Esophagus muscularis mucosa (tissue), 4 donors: ENCODE measurements at regions not wholly inside any gene's neighbourhood (a gene's known extent, or its start where the extent isn't known, plus 50 kb on each side); places are given as distances from the start of the nearest gene placed in this dataset.

ENCODE experiments used
- CTCF ChIP-seq, 3 experiments: fragments of 200-600 bp in 2 of 3; fragments of 450-650 bp in 1 of 3; sonication (generic) in 2 of 3; IDR thresholded peaks; one replicate each; pipeline ENCODE4 v1.5.1; 2017 to 2019; ENCODE audit warnings: antibody characterized with exemption in 3 of 3, mild to moderate bottlenecking in 2 of 3, moderate library complexity in 1 of 3
- EP300 ChIP-seq: sonication (generic); formaldehyde crosslinking; IDR thresholded peaks from one replicate; pipeline ENCODE4 v1.6.1; 2017; ENCODE audit warnings: antibody characterized with exemption
- POLR2A ChIP-seq: fragments of 450-650 bp; IDR thresholded peaks from one replicate; pipeline ENCODE4 v1.6.1; 2017; ENCODE audit warnings: antibody characterized with exemption, moderate library complexity, mild to moderate bottlenecking, low read depth

GRCh38 chr6:74366634-74367033, 670.6 kb downstream of the CD109 start:
- TF ChIP-seq CTCF (IDR thresholded peaks at IDR 0.05) (no peak), EP300 (no peak), POLR2A (no peak)
